DMS153 treated with DMSO at 0.1 percent for 48 hours (cell line): ENCODE measurements at regions not wholly inside any gene's neighbourhood (a gene's known extent, or its start where the extent isn't known, plus 50 kb on each side); places are given as distances from the start of the nearest gene placed in this dataset.

ENCODE experiments used
- DNase-seq: peaks from one replicate; lab custom pipeline; 2025; ENCODE audit not compliant: unreplicated experiment; lab: John Stamatoyannopoulos, UW

DNA sequence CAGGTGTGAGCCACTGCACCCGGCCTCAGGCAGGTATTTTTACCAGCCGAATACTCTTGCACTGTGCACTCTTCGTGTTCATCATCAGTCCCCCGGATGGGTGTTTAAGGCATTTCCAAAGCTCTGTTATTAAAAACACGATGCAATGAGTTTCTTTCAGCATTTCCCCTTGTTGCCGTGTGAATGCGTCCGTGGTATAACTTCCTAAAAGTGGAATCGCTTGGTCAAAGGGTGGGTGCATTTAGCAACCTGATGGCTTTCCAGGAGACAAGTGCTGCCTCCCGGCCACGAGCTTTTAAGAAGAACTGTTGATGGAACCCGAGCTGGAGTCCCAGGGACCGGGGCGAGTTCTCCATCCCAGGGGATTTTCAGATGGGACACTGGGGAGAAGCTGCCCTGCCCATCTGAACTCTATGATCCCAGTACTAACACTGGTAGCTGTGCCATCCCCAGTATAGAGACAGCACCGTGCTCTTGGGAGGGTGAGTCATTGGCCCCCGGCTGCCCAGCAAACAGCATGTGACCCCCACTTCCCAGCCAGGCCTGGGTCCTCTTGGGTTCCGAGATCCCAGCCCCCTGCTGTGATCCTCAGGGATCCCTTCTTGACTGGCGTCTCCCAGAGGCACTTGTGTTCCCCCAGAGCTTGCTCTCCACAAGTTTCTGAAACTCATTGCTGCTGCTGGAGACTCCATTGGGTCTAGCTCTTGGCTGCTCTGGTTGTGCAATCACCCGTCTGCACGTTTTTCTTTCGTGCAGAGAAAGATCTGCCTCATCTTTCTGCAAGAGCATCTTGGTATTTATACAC, 169.5 kb upstream of the IER5L start:
- DNase-seq = no peak

GRCh38 chr9:129346046-129346445, 168.0 kb upstream of the IER5L start:
- DNase-seq = no peak

DNA sequence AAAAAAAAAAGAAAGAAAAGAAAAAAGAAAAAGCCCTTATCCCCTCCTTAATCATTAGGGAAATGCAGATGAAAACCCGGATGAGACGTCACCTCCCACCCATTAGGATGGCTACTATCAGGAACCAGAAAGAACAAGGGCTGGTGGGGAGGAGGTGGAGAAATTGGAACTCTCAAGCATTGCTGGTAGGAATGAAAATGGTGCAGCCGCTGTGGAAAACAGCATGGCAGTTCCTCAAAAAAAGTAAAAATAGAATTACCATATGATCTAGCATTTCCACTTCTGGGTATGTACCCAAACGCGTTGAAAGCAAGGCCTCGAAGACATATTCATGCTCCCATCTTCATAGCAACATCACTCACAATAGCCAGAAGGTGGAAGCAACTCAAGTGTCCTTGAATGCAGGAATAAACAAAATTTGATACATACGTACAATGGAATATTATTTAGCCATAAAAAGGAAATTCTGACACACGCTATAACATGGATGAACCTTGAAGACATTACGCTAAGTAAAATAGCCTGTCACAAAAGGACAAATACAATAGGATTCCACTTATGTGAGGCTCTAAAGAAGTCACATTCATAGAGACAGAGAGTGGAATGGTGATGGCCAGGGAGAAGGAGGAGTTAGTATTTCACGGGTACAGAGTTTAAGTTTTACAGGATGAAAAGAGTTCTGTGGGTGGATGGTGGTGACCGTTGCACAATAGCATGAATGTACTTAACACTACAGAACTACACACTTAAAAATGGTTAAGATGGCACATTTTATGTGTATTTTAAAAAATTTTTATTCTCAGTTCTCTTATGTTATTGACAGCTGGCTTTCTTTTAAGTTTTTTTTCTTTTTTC, 166.8 kb upstream of the IER5L start:
- DNase-seq = no peak

GRCh38 chr9:129343424-129344375, 165.6 kb upstream of the IER5L start:
- DNase-seq = no peak

DNA sequence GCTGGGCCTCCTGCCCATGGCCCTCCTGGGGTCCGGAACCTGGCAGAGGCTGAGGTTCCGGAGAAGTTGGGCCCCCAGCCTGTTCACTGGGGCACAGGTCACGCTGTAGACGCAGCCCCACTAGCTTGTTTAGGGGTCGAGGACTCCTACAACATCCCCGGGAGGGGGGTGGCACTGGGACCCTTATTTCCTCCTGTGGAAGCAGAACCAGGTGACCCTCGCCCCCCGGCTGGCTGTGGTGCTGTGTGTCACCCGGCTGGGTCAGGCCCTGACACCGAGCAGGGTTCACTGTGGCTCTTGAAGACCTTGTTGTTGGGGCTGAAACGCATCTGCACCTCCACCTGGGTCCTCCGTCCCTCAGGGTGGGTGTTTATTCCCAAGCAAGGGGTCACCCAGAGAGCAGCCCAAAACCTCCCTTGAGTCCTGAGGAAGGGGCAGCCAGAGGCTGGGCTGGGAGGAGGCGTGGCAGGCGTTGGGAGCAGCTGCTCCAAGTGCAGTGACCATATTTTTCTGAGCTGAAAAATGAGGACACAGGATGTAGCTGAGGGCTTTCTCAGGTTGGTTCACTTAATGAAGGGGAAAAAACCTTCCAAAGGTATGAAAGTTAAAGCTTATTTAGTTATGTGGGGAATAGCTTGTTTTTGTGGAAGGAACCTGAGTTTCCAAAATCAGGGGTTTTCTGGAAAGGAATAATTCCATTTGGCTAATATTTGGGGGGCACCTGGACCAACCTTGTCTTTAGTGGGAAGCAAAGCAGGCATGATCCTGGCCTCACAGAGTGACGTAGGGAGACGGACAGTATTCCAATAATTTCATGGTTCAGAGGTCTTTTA, 164.7 kb upstream of the IER5L start:
- DNase-seq = no peak

DNA sequence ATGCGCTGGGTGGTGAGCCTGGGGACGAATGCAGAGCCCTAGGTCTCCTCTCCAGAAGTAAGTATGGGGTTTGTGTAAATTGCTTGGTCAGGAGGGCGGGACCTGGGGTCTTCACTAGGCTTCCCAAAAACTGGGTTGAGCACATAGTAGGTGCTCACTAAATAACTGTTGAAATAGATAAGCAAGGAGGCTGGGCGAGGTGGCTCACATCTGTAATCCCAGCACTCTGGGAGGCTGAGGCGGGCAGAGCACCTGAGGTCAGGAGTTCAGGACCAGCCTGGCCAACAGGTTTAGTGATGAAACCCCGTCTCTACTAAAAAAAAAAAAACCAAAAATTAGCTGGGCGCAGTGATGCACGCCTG, 163.9 kb upstream of the IER5L start:
- DNase-seq = no peak

- DNase-seq = no peak
Observed at GRCh38 chr9:129341171-129341986, 163.3 kb upstream of the IER5L start.

- DNase-seq = no peak
Observed at GRCh38 chr9:129340427-129341170, 162.5 kb upstream of the IER5L start.

- no peak for DNase-seq
Observed at GRCh38 chr9:129339539-129340157, 161.6 kb upstream of the IER5L start.

- no peak for DNase-seq
Observed at GRCh38 chr9:129338724-129339430, 160.8 kb upstream of the IER5L start.

- no peak for DNase-seq
Observed at GRCh38 chr9:129337336-129338140, 159.5 kb upstream of the IER5L start.

DNA sequence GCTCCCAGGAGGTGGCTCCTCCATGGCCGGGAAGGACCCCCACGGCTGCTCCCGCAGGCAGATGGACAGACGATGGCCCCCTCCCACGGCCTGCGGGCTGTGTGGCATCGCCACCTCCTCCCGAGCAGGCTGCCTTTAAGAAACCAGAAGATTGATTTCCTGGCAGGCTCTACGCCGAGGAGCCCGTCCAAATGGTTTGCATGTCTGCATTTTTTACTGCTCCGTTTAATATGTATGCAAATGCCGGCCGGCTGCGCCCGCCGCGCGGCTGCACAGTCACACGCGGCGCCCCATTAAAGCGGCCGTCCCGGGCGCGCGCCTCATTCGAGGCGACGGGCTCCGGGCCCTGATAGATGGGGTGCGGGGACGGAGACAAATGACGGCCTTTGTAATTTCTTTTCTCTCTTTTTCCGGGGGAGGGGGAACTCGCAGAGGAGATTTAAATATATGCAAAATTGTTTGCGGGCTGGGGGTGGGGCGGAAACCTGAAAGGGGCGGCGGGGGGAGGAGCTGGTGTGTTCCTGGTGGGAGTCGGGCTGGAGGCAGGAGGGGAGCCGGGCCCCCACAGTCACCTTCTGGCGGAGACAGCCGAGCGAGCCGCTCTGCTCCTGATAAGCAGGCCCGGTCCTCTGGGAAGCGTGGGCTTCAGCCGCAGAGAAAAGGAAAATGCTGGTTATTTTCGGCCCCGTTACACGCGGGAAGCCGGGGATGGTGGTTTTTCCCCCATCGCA, 158.7 kb upstream of the IER5L start:
- no peak for DNase-seq

DNA sequence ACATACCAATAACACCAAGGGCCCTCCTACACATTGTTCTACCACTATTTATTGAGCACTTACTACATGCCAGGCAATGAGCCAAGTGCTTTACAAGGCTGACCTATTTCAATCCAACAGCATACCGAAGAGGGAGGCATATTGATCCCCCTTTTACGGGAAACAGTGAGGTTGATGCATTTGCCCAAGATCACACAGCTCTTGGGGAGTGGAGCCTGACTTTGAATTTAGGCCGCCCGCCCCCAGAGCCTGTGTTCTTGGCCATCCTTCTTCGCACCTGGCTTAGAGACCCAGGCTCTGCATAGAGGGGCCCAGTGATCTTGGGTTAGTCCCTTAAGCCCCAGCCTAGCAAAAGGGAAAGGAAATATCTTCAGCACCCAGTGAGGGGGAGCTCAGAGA, 158.1 kb upstream of the IER5L start:
- no peak for DNase-seq

- no peak for DNase-seq
Observed at GRCh38 chr9:129335464-129336129, 157.5 kb upstream of the IER5L start.

DNA sequence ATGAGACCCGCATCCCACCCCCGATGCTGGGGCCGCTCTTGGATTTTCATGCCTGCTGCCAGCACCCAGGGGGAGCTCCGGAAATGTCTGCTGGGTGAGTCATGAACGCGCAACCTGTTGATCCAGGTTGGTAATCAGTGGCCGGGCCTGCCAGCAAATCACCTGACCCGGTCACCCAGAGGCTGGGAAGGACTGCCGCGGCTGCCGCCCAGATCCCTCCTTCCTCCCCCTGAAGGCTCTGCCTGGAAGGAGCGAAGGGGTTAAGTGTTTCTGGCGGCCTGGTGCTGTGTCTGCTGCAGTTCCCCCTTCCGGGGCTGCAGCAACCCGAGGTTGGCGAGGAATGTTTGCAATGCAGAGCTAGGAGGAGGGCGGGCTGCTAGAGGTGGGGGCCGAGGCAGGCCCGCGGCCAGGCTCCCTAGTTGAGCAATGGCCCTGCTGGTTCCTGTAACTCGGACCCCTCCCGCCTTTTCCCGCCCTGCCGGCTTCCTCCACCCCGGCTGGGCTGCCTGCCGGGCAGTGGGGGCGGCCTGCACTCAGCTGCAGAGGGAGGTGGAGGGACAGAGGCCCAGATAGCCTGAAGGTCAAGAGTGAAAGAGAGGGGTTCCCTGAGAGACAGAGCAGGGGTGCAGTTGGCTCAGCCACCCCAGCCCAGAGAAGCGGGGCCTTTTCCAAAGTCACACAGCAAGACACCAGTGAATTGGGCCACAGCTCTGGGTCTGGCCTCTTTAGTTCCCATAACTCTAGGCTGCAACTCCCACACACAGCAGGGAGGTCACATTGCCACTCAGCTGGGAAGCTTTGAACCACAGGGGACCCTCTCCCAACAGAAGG, 156.3 kb upstream of the IER5L start:
- peak; percentile 85 for DNase-seq
